ENCODE measurements at regions not wholly inside any gene's neighbourhood (a gene's known extent, or its start where the extent isn't known, plus 50 kb on each side); places are given as distances from the start of the nearest gene placed in this dataset.

DNA sequence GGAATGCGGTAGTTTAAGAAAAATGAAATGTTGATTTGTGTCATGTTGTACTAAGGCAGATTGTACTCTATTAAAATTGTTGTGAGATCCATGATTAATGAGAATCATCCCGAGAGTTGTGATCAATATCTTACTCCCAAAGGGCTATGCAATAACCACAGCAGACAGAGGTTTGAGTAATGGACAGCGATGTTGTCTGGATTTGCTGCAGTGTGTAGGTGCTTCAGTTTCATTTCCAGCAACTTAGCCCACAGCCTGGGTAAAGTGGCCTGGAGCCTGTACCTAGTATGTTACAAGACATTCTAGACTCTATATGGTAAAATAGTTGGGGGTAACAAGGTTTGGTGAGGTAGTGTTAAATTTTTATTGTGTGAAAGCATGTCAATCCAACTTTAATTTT is 794.3 kb upstream of the CDH7 start:
- TF ChIP-seq ISL1 (CRISPR knock-in tag; IDR thresholded peaks at IDR 0.05): no peak
- no peak for TF ChIP-seq OSR1 (CRISPR knock-in tag; IDR thresholded peaks at IDR 0.05)
- no peak for TF ChIP-seq RARB (CRISPR knock-in tag; IDR thresholded peaks at IDR 0.05)
- TF ChIP-seq POU6F1 (CRISPR knock-in tag; IDR thresholded peaks at IDR 0.05; ENCODE audit: borderline replicate concordance, low read depth): no peak
- TF ChIP-seq PPARA (CRISPR knock-in tag; IDR thresholded peaks at IDR 0.05; ENCODE audit: borderline replicate concordance): no peak
- no peak for TF ChIP-seq ZNF8 (CRISPR knock-in tag; IDR thresholded peaks at IDR 0.05)
- TF ChIP-seq TOX (CRISPR knock-in tag; IDR thresholded peaks at IDR 0.05; ENCODE audit: borderline replicate concordance): no peak
- no peak for TF ChIP-seq ZNF565 (CRISPR knock-in tag; conservative IDR thresholded peaks at IDR 0.05; ENCODE audit: low read depth)
- TF ChIP-seq SNAI2 (CRISPR knock-in tag; IDR thresholded peaks at IDR 0.05): no peak
- no peak for ATAC-seq

GRCh38 chr18:64949885-64950284 is 800.9 kb upstream of the CDH7 start:
- no peak for ATAC-seq
- TF ChIP-seq TOX (CRISPR knock-in tag; IDR thresholded peaks at IDR 0.05; ENCODE audit: borderline replicate concordance) (no peak), ARNTL (CRISPR knock-in tag; IDR thresholded peaks at IDR 0.05; ENCODE audit: borderline replicate concordance, low read depth) (no peak), BACH2 (CRISPR knock-in tag; IDR thresholded peaks at IDR 0.05; ENCODE audit: borderline replicate concordance) (no peak), TCF4 (CRISPR knock-in tag; IDR thresholded peaks at IDR 0.05; ENCODE audit: borderline replicate concordance) (no peak), ISL1 (CRISPR knock-in tag; IDR thresholded peaks at IDR 0.05) (no peak), CREB5 (CRISPR knock-in tag; IDR thresholded peaks at IDR 0.05; ENCODE audit: low read depth) (no peak), RARB (CRISPR knock-in tag; IDR thresholded peaks at IDR 0.05) (no peak), ESRRG (CRISPR knock-in tag; IDR thresholded peaks at IDR 0.05) (no peak), ZFP30 (CRISPR knock-in tag; IDR thresholded peaks at IDR 0.05) (no peak), PPARA (CRISPR knock-in tag; IDR thresholded peaks at IDR 0.05; ENCODE audit: borderline replicate concordance) (no peak), ZNF8 (CRISPR knock-in tag; IDR thresholded peaks at IDR 0.05) (no peak), TSHZ2 (CRISPR knock-in tag; IDR thresholded peaks at IDR 0.05) (no peak), OSR1 (CRISPR knock-in tag; IDR thresholded peaks at IDR 0.05) (no peak), ZNF70 (CRISPR knock-in tag; IDR thresholded peaks at IDR 0.05) (no peak), ZNF565 (CRISPR knock-in tag; conservative IDR thresholded peaks at IDR 0.05; ENCODE audit: low read depth) (no peak), CSDC2 (CRISPR knock-in tag; IDR thresholded peaks at IDR 0.05) (no peak)
- TF ChIP-seq, protein P1, sequence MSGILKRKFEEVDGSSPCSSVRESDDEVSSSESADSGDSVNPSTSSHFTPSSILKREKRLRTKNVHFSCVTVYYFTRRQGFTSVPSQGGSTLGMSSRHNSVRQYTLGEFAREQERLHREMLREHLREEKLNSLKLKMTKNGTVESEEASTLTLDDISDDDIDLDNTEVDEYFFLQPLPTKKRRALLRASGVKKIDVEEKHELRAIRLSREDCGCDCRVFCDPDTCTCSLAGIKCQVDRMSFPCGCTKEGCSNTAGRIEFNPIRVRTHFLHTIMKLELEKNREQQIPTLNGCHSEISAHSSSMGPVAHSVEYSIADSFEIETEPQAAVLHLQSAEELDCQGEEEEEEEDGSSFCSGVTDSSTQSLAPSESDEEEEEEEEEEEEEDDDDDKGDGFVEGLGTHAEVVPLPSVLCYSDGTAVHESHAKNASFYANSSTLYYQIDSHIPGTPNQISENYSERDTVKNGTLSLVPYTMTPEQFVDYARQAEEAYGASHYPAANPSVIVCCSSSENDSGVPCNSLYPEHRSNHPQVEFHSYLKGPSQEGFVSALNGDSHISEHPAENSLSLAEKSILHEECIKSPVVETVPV (CRISPR knock-in tag; IDR thresholded peaks at IDR 0.05): no peak
- TF ChIP-seq, protein P2, sequence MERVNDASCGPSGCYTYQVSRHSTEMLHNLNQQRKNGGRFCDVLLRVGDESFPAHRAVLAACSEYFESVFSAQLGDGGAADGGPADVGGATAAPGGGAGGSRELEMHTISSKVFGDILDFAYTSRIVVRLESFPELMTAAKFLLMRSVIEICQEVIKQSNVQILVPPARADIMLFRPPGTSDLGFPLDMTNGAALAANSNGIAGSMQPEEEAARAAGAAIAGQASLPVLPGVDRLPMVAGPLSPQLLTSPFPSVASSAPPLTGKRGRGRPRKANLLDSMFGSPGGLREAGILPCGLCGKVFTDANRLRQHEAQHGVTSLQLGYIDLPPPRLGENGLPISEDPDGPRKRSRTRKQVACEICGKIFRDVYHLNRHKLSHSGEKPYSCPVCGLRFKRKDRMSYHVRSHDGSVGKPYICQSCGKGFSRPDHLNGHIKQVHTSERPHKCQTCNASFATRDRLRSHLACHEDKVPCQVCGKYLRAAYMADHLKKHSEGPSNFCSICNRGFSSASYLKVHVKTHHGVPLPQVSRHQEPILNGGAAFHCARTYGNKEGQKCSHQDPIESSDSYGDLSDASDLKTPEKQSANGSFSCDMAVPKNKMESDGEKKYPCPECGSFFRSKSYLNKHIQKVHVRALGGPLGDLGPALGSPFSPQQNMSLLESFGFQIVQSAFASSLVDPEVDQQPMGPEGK (CRISPR knock-in tag; IDR thresholded peaks at IDR 0.05; ENCODE audit: borderline replicate concordance): no peak

DNA sequence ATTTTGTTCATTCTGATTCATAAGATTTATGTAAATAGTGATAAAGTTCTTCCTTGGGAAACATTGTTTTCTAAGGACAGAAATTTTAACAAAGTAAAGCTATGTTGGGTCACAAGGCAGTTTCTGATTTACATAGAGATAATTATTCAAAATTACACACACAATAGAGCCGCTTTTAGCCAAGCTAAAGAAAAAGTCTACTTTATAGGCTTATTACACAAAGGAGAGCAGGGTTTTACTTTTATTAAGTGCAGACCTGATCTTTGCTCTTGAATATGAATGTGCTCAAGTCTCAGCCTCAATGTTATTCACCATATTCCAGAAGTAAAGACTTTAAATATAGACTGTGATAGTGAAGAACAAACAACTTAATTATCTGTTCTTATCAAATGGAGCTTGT is 787.8 kb upstream of the LINC00305 start:
- no peak for ATAC-seq
- TF ChIP-seq ZNF8 (CRISPR knock-in tag; IDR thresholded peaks at IDR 0.05) (no peak), SNAI2 (CRISPR knock-in tag; IDR thresholded peaks at IDR 0.05) (no peak), BACH2 (CRISPR knock-in tag; IDR thresholded peaks at IDR 0.05; ENCODE audit: borderline replicate concordance) (no peak), RARB (CRISPR knock-in tag; IDR thresholded peaks at IDR 0.05) (no peak), ZFP30 (CRISPR knock-in tag; IDR thresholded peaks at IDR 0.05) (no peak), ZFP3 (CRISPR knock-in tag; IDR thresholded peaks at IDR 0.05) (no peak), ESRRG (CRISPR knock-in tag; IDR thresholded peaks at IDR 0.05) (no peak), POU6F1 (CRISPR knock-in tag; IDR thresholded peaks at IDR 0.05; ENCODE audit: borderline replicate concordance, low read depth) (no peak), PPARA (CRISPR knock-in tag; IDR thresholded peaks at IDR 0.05; ENCODE audit: borderline replicate concordance) (no peak), CREB5 (CRISPR knock-in tag; IDR thresholded peaks at IDR 0.05; ENCODE audit: low read depth) (no peak), ZNF565 (CRISPR knock-in tag; conservative IDR thresholded peaks at IDR 0.05; ENCODE audit: low read depth) (no peak)
- TF ChIP-seq, protein P1 (CRISPR knock-in tag; IDR thresholded peaks at IDR 0.05): no peak
